B cell (primary cell): ENCODE measurements at regions not wholly inside any gene's neighbourhood (a gene's known extent, or its start where the extent isn't known, plus 50 kb on each side); places are given as distances from the start of the nearest gene placed in this dataset.

Experiments used
- EZH2 ChIP-seq: IDR thresholded peaks from 2 replicates; pipeline ENCODE4 v1.6.1; 2012; ENCODE audit warnings: borderline replicate concordance, low read depth, mild to moderate bottlenecking, moderate library complexity, low read length; ENCODE audit not compliant: insufficient read depth, poor library complexity, severe bottlenecking
- TF ChIP-seq, protein P1 (sequence below): fragments of 200-600 bp; IDR thresholded peaks from one replicate; pipeline ENCODE4 v1.8.0; 2022; ENCODE audit warnings: antibody characterized with exemption, mild to moderate bottlenecking

DNA sequence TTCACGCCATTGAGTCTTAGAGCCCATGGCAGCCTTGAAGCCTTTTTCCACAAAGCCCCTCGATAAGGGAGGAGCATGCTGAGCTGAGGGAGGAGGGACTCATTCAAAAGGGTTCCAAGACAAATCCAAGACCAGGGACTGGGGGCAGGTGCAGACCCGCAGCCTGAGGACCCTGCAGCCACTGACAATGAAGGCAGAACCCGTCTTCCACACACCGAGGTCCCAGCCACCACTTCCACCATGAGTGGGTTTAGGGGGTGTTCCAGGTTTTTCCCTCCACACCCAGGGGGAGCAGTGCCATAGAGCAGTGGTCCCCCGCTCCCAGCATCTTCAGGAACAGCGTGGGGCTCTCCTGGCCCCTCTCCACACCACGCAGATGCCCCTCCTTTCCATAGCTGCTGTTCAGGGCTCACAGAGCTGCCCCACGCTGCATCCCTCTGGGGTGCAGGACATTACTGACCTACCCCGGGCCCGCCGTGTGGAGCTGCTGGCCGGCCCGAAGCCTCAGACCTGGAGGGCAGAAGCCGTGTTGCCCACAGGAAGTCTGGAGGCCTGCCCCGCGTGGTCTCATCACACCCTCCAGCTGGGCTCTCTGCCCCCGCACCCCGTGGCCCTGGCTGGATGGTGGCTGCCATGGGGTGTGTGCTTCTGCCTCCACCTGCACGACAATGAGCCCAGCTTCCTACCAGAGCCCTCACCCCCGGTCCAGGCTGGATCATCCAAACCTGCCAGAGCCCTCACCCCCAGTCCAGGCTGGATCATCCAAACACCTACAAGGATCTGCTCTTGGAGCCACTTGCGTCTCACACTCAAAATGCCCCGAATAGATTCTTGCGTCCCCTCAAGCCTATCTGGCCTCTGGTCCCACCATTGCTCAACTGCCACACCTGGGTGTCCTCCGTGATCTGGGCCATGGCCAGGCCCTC, 220.0 kb upstream of the TCERG1L start:
- TF ChIP-seq, protein P1, sequence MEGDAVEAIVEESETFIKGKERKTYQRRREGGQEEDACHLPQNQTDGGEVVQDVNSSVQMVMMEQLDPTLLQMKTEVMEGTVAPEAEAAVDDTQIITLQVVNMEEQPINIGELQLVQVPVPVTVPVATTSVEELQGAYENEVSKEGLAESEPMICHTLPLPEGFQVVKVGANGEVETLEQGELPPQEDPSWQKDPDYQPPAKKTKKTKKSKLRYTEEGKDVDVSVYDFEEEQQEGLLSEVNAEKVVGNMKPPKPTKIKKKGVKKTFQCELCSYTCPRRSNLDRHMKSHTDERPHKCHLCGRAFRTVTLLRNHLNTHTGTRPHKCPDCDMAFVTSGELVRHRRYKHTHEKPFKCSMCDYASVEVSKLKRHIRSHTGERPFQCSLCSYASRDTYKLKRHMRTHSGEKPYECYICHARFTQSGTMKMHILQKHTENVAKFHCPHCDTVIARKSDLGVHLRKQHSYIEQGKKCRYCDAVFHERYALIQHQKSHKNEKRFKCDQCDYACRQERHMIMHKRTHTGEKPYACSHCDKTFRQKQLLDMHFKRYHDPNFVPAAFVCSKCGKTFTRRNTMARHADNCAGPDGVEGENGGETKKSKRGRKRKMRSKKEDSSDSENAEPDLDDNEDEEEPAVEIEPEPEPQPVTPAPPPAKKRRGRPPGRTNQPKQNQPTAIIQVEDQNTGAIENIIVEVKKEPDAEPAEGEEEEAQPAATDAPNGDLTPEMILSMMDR = no peak
- no peak for TF ChIP-seq EZH2
